SK-N-SH (cell line): ENCODE measurements at regions not wholly inside any gene's neighbourhood (a gene's known extent, or its start where the extent isn't known, plus 50 kb on each side); places are given as distances from the start of the nearest gene placed in this dataset.

ENCODE experiments used
- EP300 ChIP-seq, 2 experiments: IDR thresholded peaks; 2 replicates each; pipeline versions ENCODE4 v1.4.0 to v1.6.1; 2012; ENCODE audit warnings: borderline replicate concordance in 1 of 2, low read depth in 1 of 2, low read length in 1 of 2
- JUND ChIP-seq: IDR thresholded peaks from 2 replicates; pipeline ENCODE4 v1.4.0; 2012
- MXI1 ChIP-seq: IDR thresholded peaks from 2 replicates; pipeline ENCODE4 v1.6.1; 2012; ENCODE audit warnings: mild to moderate bottlenecking, low read depth, low read length, improper control_type of control experiment
- NRF1 ChIP-seq: IDR thresholded peaks from 2 replicates; pipeline ENCODE4 v1.6.1; 2012; ENCODE audit warnings: low read depth, mild to moderate bottlenecking, low read length
- SMC3 ChIP-seq: IDR thresholded peaks from 2 replicates; pipeline ENCODE4 v1.6.1; 2012; ENCODE audit warnings: low read depth, low read length, improper control_type of control experiment
- TF ChIP-seq, protein P1 (sequence below): IDR thresholded peaks from 2 replicates; pipeline ENCODE4 v1.4.0; 2012; ENCODE audit warnings: low read depth
- TF ChIP-seq, protein P2 (sequence below): fragments of 200-600 bp; sonication (generic); IDR thresholded peaks from 2 replicates; pipeline ENCODE4 v1.6.1; 2017; ENCODE audit warnings: antibody characterized with exemption, mild to moderate bottlenecking, moderate library complexity
- TF ChIP-seq, protein P3 (sequence below): IDR thresholded peaks from 2 replicates; pipeline ENCODE4 v1.4.0; 2012; ENCODE audit warnings: low read depth, borderline replicate concordance

DNA sequence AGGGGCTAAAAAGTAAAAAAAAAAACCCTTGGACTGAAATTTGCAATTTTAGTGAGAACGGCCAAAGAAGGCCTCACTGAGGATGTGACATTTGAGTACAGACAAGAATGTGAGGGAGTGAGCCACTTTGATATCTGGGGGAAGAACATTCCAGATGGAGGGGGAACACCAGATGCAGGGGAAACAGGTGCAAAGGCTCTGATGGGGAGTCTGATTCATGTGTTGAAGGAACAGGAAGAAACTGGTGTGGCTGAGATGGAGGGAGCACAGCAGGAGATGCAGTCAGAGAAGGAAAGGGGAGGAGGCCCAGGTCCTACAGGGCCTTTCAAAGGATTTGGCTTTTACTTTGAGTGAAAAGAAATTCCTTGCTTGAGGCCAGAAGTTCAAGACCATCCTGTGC lies 615.7 kb upstream of the NRP1 start:
- TF ChIP-seq, protein P1, sequence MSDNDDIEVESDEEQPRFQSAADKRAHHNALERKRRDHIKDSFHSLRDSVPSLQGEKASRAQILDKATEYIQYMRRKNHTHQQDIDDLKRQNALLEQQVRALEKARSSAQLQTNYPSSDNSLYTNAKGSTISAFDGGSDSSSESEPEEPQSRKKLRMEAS = no peak
- TF ChIP-seq, protein P2, sequence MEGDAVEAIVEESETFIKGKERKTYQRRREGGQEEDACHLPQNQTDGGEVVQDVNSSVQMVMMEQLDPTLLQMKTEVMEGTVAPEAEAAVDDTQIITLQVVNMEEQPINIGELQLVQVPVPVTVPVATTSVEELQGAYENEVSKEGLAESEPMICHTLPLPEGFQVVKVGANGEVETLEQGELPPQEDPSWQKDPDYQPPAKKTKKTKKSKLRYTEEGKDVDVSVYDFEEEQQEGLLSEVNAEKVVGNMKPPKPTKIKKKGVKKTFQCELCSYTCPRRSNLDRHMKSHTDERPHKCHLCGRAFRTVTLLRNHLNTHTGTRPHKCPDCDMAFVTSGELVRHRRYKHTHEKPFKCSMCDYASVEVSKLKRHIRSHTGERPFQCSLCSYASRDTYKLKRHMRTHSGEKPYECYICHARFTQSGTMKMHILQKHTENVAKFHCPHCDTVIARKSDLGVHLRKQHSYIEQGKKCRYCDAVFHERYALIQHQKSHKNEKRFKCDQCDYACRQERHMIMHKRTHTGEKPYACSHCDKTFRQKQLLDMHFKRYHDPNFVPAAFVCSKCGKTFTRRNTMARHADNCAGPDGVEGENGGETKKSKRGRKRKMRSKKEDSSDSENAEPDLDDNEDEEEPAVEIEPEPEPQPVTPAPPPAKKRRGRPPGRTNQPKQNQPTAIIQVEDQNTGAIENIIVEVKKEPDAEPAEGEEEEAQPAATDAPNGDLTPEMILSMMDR = no peak
- TF ChIP-seq, protein P3, sequence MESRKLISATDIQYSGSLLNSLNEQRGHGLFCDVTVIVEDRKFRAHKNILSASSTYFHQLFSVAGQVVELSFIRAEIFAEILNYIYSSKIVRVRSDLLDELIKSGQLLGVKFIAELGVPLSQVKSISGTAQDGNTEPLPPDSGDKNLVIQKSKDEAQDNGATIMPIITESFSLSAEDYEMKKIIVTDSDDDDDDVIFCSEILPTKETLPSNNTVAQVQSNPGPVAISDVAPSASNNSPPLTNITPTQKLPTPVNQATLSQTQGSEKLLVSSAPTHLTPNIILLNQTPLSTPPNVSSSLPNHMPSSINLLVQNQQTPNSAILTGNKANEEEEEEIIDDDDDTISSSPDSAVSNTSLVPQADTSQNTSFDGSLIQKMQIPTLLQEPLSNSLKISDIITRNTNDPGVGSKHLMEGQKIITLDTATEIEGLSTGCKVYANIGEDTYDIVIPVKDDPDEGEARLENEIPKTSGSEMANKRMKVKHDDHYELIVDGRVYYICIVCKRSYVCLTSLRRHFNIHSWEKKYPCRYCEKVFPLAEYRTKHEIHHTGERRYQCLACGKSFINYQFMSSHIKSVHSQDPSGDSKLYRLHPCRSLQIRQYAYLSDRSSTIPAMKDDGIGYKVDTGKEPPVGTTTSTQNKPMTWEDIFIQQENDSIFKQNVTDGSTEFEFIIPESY = no peak
- TF ChIP-seq NRF1 (no peak), JUND (no peak), MXI1 (no peak), SMC3 (no peak), EP300 (IDR thresholded peaks at IDR 0.05; ENCODE audit: borderline replicate concordance in 1 of 2, low read depth in 1 of 2, low read length in 1 of 2) (no peak)
